H7 (cell line): ENCODE measurements at regions not wholly inside any gene's neighbourhood (a gene's known extent, or its start where the extent isn't known, plus 50 kb on each side); places are given as distances from the start of the nearest gene placed in this dataset.

Experiments
- DNase-seq: peaks from one replicate; pipeline ENCODE4 v3.0.0; 2012
- H3K27me3 ChIP-seq: 2 replicates; pipeline ENCODE4 v1.6.0; 2011; ENCODE audit warnings: mild to moderate bottlenecking, low read length; ENCODE audit not compliant: control insufficient read depth, insufficient read depth
- H3K36me3 ChIP-seq: replicated peaks from 2 replicates; pipeline ENCODE4 v1.5.1; 2011; ENCODE audit warnings: low read length; ENCODE audit not compliant: control insufficient read depth, insufficient read depth
- H3K4me3 ChIP-seq: 2 replicates; pipeline ENCODE4 v1.5.1; 2011; ENCODE audit warnings: low read depth, mild to moderate bottlenecking, control low read depth, low read length, moderate library complexity; ENCODE audit not compliant: insufficient read depth

GRCh38 chr18:22043837-22044236, 125.6 kb upstream of the GATA6 start:
- H3K4me3 ChIP-seq = no peak overlapping the region
- DNase-seq = no peak
- no peaks in the 10 kb centered on the region for H3K27me3 ChIP-seq
- H3K36me3 ChIP-seq = no peaks in the 10 kb centered on the region

- no peaks in the 10 kb centered on the region for H3K36me3 ChIP-seq
- H3K27me3 ChIP-seq = no peaks in the 10 kb centered on the region
- no peak for DNase-seq
- H3K4me3 ChIP-seq = no peak overlapping the region
These were observed 124.7 kb upstream of the GATA6 start for GRCh38 chr18:22044474-22045220.

- no peaks in the 10 kb centered on the region for H3K27me3 ChIP-seq
- H3K4me3 ChIP-seq = no peak overlapping the region
- no peaks in the 10 kb centered on the region for H3K36me3 ChIP-seq
- DNase-seq = no peak
These were observed 124.0 kb upstream of the GATA6 start for GRCh38 chr18:22045221-22045918.

- Histone ChIP-seq H3K27me3 (no peaks in the 10 kb centered on the region), H3K36me3 (no peaks in the 10 kb centered on the region), H3K4me3 (no peak overlapping the region)
- DNase-seq = no peak
These were observed 122.9 kb upstream of the GATA6 start for GRCh38 chr18:22046473-22046872.

GRCh38 chr18:22047485-22047884, 121.9 kb upstream of the GATA6 start:
- Histone ChIP-seq H3K4me3 (no peak overlapping the region), H3K36me3 (no peaks in the 10 kb centered on the region), H3K27me3 (no peaks in the 10 kb centered on the region)
- no peak for DNase-seq

GRCh38 chr18:22048221-22048620, 121.2 kb upstream of the GATA6 start:
- Histone ChIP-seq H3K4me3 (no peak overlapping the region), H3K27me3 (no peaks in the 10 kb centered on the region), H3K36me3 (no peaks in the 10 kb centered on the region)
- DNase-seq = no peak

- H3K27me3 ChIP-seq = no peaks in the 10 kb centered on the region
- no peak for DNase-seq
- no peaks in the 10 kb centered on the region for H3K36me3 ChIP-seq
- no peak overlapping the region for H3K4me3 ChIP-seq
These were observed 120.3 kb upstream of the GATA6 start for GRCh38 chr18:22048932-22049615.

- Histone ChIP-seq H3K27me3 (no peaks in the 10 kb centered on the region), H3K4me3 (no peak overlapping the region), H3K36me3 (no peaks in the 10 kb centered on the region)
- DNase-seq = no peak
These were observed 116.8 kb upstream of the GATA6 start for GRCh38 chr18:22052405-22053105.

GRCh38 chr18:22055466-22056238, 113.7 kb upstream of the GATA6 start:
- DNase-seq = no peak
- Histone ChIP-seq H3K36me3 (no peaks in the 10 kb centered on the region), H3K4me3 (no peak overlapping the region), H3K27me3 (no peaks in the 10 kb centered on the region)

- no peak overlapping the region for H3K4me3 ChIP-seq
- no peaks in the 10 kb centered on the region for H3K27me3 ChIP-seq
- no peak for DNase-seq
- no peaks in the 10 kb centered on the region for H3K36me3 ChIP-seq
These were observed 112.4 kb upstream of the GATA6 start for GRCh38 chr18:22056950-22057349.

GRCh38 chr18:22057908-22058527, 111.4 kb upstream of the GATA6 start:
- H3K27me3 ChIP-seq = no peaks in the 10 kb centered on the region
- H3K36me3 ChIP-seq = no peaks in the 10 kb centered on the region
- no peak for DNase-seq
- no peak overlapping the region for H3K4me3 ChIP-seq

GRCh38 chr18:22060361-22060760, 109.0 kb upstream of the GATA6 start:
- no peak overlapping the region for H3K4me3 ChIP-seq
- DNase-seq = no peak
- H3K36me3 ChIP-seq = no peaks in the 10 kb centered on the region
- no peaks in the 10 kb centered on the region for H3K27me3 ChIP-seq

GRCh38 chr18:22063102-22063501, 106.3 kb upstream of the GATA6 start:
- Histone ChIP-seq H3K36me3 (no peaks in the 10 kb centered on the region), H3K27me3 (no peaks in the 10 kb centered on the region), H3K4me3 (no peak overlapping the region)
- DNase-seq = no peak

- Histone ChIP-seq H3K27me3 (no peaks in the 10 kb centered on the region), H3K4me3 (no peak overlapping the region), H3K36me3 (no peaks in the 10 kb centered on the region)
- DNase-seq = no peak
These were observed 105.7 kb upstream of the GATA6 start for GRCh38 chr18:22063672-22064071.
